MCF 10A (cell line): ENCODE measurements at regions not wholly inside any gene's neighbourhood (a gene's known extent, or its start where the extent isn't known, plus 50 kb on each side); places are given as distances from the start of the nearest gene placed in this dataset.

Source experiments
- BruUV-seq: library from RNA; stranded (reverse); fragments of 400-500 nt; replicated peaks from 2 replicates; lab custom pipeline; 2021; lab: Mats Ljungman, UMichigan
- CTCF ChIA-PET: fragments of 300-600 bp; sonication (Branson Sonifier 250); formaldehyde crosslinking; extraction: SDS; loops from one replicate; lab custom pipeline; 2021; ENCODE audit warnings: antibody characterized with exemption, inconsistent platforms; lab: Yijun Ruan, JAX
- POLR2A ChIA-PET: fragments of 300-600, 350-650 bp; sonication (Branson Sonifier 250); formaldehyde crosslinking; extraction: SDS; loops from one replicate; lab custom pipeline; 2020; ENCODE audit warnings: antibody characterized with exemption, inconsistent platforms; lab: Yijun Ruan, JAX
- DNase-seq: peaks from one replicate; pipeline ENCODE4 v3.0.0-alpha.2; 2018; ENCODE audit not compliant: unreplicated experiment
- H3K27ac Mint-ChIP-seq: one replicate; pipeline ENCODE4 v1.8.0; 2022; ENCODE audit warnings: mild to moderate bottlenecking, low read depth, mixed read lengths; ENCODE audit not compliant: unreplicated experiment
- H3K27me3 Mint-ChIP-seq: one replicate; pipeline ENCODE4 v1.8.0; 2022; ENCODE audit warnings: mixed read lengths; ENCODE audit not compliant: insufficient read depth, unreplicated experiment
- H3K36me3 Mint-ChIP-seq: one replicate; pipeline ENCODE4 v1.8.0; 2022; ENCODE audit warnings: mild to moderate bottlenecking, moderate library complexity, mixed read lengths; ENCODE audit not compliant: insufficient read depth, unreplicated experiment
- H3K4me1 Mint-ChIP-seq: one replicate; pipeline ENCODE4 v1.8.0; 2022; ENCODE audit warnings: mixed read lengths; ENCODE audit not compliant: insufficient read depth, unreplicated experiment
- H3K4me3 Mint-ChIP-seq: one replicate; pipeline ENCODE4 v1.8.0; 2022; ENCODE audit warnings: mild to moderate bottlenecking, moderate library complexity, mixed read lengths; ENCODE audit not compliant: unreplicated experiment
- H3K9me3 Mint-ChIP-seq: one replicate; pipeline ENCODE4 v1.8.0; 2022; ENCODE audit warnings: mixed read lengths; ENCODE audit not compliant: unreplicated experiment
- intact Hi-C: fragments of 100-400 bp; cut with micrococcal nuclease; formaldehyde crosslinking; loops from 2 replicates; pipeline ENCODE4 v1.14.1; 2022
- TF ChIP-seq, protein P1 (sequence below): fragments of 200-600 bp; IDR thresholded peaks from one replicate; pipeline ENCODE4 v1.8.0; 2022; ENCODE audit warnings: antibody characterized with exemption, mild to moderate bottlenecking; ENCODE audit not compliant: unreplicated experiment

DNA sequence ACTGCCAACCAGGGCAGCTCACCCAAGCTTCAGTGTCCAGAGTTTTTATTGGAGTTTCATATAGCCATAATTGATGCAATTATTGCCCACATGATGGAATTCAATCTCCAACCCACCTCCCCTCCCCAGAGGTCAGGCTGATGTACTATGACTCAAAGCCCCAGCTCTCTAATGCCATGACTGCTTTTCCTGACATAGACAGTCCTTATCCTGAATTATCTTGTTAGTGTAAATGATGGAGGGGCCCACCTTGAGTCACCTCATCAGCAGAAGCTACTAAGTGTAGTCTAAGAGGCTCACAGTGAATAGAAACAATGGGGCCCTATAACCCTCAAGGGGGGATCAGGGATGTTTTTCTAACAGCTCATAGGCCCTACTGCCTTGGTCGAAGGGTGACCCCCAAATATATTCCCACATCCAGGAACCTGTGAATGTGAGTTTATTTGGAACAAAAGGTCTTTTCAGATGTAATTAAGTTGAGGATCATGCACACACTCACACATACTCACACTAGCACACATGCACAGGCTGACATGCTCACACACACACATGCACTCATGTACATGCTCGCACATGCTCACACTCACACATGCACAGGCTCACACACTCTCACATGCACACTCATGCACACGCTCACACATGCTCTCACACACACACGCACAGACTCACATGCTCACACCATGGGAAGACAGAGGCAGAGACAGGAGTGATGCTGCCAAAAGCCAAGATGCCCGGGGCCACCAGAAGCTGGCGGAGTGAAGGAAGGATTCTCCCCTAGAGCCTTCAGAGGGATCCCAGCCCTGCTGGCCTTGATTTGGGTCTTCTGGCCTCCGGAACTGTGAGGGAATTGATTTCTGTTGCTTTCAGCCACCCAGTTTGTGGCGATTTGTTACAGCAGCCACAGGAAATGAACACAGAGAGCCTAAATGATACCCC, 131.2 kb upstream of the SMAD3 start:
- intact Hi-C loops, result loop anchor here (2.0 kb wide), 1 partner anchor 51 kb away; no protein-coding TSS in a partner anchor
- Mint-ChIP-seq H3K36me3 (peaks cover 6% of the 10 kb centered on the region), H3K4me1 (peaks cover 26% of the 10 kb centered on the region), H3K27me3 (no peaks in the 10 kb centered on the region), H3K27ac (no peak overlapping the region), H3K4me3 (no peak overlapping the region), H3K9me3 (peaks cover 14% of the 10 kb centered on the region)
- no peak for DNase-seq
- BruUV-seq, result no TSS peak
- POLR2A ChIA-PET, result interaction anchor here (0.5 to 0.7 kb wide), 2 partner anchors 13 to 788 kb away, joined by 3 to 4 read pairs; no protein-coding TSS in a partner anchor
- CTCF ChIA-PET, result no interaction called here
- TF ChIP-seq, protein P1, sequence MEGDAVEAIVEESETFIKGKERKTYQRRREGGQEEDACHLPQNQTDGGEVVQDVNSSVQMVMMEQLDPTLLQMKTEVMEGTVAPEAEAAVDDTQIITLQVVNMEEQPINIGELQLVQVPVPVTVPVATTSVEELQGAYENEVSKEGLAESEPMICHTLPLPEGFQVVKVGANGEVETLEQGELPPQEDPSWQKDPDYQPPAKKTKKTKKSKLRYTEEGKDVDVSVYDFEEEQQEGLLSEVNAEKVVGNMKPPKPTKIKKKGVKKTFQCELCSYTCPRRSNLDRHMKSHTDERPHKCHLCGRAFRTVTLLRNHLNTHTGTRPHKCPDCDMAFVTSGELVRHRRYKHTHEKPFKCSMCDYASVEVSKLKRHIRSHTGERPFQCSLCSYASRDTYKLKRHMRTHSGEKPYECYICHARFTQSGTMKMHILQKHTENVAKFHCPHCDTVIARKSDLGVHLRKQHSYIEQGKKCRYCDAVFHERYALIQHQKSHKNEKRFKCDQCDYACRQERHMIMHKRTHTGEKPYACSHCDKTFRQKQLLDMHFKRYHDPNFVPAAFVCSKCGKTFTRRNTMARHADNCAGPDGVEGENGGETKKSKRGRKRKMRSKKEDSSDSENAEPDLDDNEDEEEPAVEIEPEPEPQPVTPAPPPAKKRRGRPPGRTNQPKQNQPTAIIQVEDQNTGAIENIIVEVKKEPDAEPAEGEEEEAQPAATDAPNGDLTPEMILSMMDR, result no peak

DNA sequence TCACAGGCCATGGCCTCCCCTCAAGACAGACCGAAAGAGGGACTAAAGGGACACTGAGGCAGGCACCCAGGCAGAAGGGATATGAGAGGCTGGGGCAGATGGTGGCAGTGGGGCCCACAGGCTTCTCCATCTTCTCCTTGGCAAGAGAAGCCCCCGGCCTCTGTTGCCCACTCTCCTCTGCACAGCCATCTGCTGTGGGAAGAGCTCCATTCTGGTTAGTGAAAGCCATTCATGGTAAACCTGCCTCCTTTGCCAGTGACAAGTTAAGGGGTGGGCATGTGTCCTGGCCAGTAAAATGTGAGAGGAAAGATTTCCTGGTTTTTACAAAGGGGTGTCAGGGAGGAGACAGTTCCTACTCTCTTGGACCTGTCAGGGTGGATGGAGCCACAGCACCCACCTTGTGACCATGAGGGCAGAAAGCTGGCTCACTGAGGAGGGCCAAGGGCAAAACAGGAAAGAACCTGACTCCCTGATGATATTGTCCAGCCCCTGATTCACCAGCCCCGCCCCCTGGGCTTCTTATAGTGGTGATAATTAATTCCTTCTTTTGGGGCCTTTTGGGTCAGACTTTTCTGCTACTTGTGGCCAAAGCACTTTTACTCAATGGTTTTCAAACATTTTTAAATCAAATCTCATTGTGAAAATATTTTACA, 130.4 kb upstream of the SMAD3 start:
- Mint-ChIP-seq H3K4me1 (peaks cover 26% of the 10 kb centered on the region), H3K27me3 (no peaks in the 10 kb centered on the region), H3K36me3 (peaks cover 6% of the 10 kb centered on the region), H3K9me3 (peaks cover 14% of the 10 kb centered on the region), H3K27ac (no peak overlapping the region), H3K4me3 (no peak overlapping the region)
- TF ChIP-seq, protein P1, result no peak
- ChIA-PET POLR2A (interaction anchor here (0.7 kb wide), 1 partner anchor 12 kb away, joined by 3 read pairs; no protein-coding TSS in a partner anchor), CTCF (interaction anchor here (0.5 kb wide), 1 partner anchor 141 kb away, joined by 3 read pairs; no protein-coding TSS in a partner anchor)
- intact Hi-C loops, result no loop called here
- DNase-seq, result no peak
- no TSS peak for BruUV-seq

DNA sequence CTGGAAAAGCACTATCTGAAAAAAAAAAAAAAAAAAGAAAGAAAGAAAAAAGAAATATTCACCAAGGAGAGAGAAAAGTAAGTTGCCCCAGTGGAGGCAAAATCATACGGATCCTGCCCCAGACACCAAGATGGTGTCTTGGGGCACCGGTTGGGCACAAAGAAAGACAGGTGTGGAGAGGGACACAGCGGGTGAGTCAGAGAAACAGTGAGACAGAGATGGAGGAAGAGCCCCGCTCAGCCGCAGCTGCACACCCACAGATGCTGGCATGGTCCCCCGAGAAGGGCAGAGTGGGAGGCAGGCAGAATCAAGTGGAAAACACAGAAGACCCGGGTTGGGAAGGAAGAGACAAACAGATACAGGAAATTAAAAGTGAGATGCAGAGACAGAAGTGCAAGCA, 129.7 kb upstream of the SMAD3 start:
- peaks cover 6% of the 10 kb centered on the region for H3K36me3 Mint-ChIP-seq
- TF ChIP-seq, protein P1, result no peak
- BruUV-seq, result no TSS peak
- no peak overlapping the region for H3K4me3 Mint-ChIP-seq
- CTCF ChIA-PET, result interaction anchor here (0.5 kb wide), 1 partner anchor 140 kb away, joined by 3 read pairs; no protein-coding TSS in a partner anchor
- DNase-seq, result no peak
- H3K27ac Mint-ChIP-seq, result no peak overlapping the region
- intact Hi-C loops, result no loop called here
- POLR2A ChIA-PET, result interaction anchor here (0.6 kb wide), 2 partner anchors 317 to 322 kb away, joined by 3 to 4 read pairs; no protein-coding TSS in a partner anchor
- H3K9me3 Mint-ChIP-seq, result peaks cover 14% of the 10 kb centered on the region
- no peaks in the 10 kb centered on the region for H3K27me3 Mint-ChIP-seq
- peaks cover 24% of the 10 kb centered on the region for H3K4me1 Mint-ChIP-seq
